HEK293 (cell line): ENCODE measurements at regions not wholly inside any gene's neighbourhood (a gene's known extent, or its start where the extent isn't known, plus 50 kb on each side); places are given as distances from the start of the nearest gene placed in this dataset.

Experiments used
- ATF2 ChIP-seq: fragments of 450-650 bp; formaldehyde crosslinking; IDR thresholded peaks from 2 replicates; pipeline ENCODE4 v1.5.1; 2016; ENCODE audit warnings: missing biosample characterization, missing genetic modification characterization, low read depth
- BCL11A ChIP-seq: fragments of 450-650 bp; formaldehyde crosslinking; IDR thresholded peaks from 2 replicates; pipeline ENCODE4 v1.5.1; 2016; ENCODE audit warnings: low read depth, missing biosample characterization, missing genetic modification characterization
- CTCF ChIP-seq: fragments of 450-650 bp; formaldehyde crosslinking; IDR thresholded peaks from 2 replicates; pipeline ENCODE4 v1.5.1; 2016; ENCODE audit warnings: missing biosample characterization, missing genetic modification characterization
- MYNN ChIP-seq: fragments of 450-650 bp; formaldehyde crosslinking; IDR thresholded peaks from 2 replicates; pipeline ENCODE4 v1.5.1; 2016; ENCODE audit warnings: missing biosample characterization, missing genetic modification characterization, borderline replicate concordance
- REST ChIP-seq: fragments of 450-650 bp; formaldehyde crosslinking; IDR thresholded peaks from 2 replicates; pipeline ENCODE4 v1.5.1; 2016; ENCODE audit warnings: missing biosample characterization, missing genetic modification characterization
- SP7 ChIP-seq: fragments of 450-650 bp; formaldehyde crosslinking; IDR thresholded peaks from 2 replicates; pipeline ENCODE4 v1.5.1; 2016; ENCODE audit warnings: missing biosample characterization, missing genetic modification characterization
- ZBTB44 ChIP-seq: fragments of 450-650 bp; IDR thresholded peaks from 2 replicates; pipeline ENCODE4 v1.5.1; 2018; ENCODE audit warnings: missing biosample characterization, mild to moderate bottlenecking, missing genetic modification characterization
- ZNF777 ChIP-seq: fragments of 450-650 bp; formaldehyde crosslinking; IDR thresholded peaks from 2 replicates; pipeline ENCODE4 v1.5.1; 2017; ENCODE audit warnings: missing biosample characterization, missing genetic modification characterization, borderline replicate concordance

- no peak for TF ChIP-seq SP7 (tag by site-specific recombination)
- TF ChIP-seq REST (tag by site-specific recombination) = no peak
- no peak for TF ChIP-seq BCL11A (tag by site-specific recombination)
- TF ChIP-seq ZNF777 (tag by site-specific recombination) = no peak
- no peak for TF ChIP-seq ZBTB44 (tag by site-specific recombination)
- no peak for TF ChIP-seq MYNN (tag by site-specific recombination)
- TF ChIP-seq ATF2 (tag by site-specific recombination) = no peak
- no peak for TF ChIP-seq CTCF (tag by site-specific recombination)
Observed at GRCh38 chr10:9024210-9024609, 969.7 kb downstream of the GATA3 start.
